Non-pigmented ciliary epithelial cell (primary cell): ENCODE measurements at regions not wholly inside any gene's neighbourhood (a gene's known extent, or its start where the extent isn't known, plus 50 kb on each side); places are given as distances from the start of the nearest gene placed in this dataset.

Source experiments
- DNase-seq: peaks from one replicate; pipeline ENCODE4 v3.0.0-alpha.2; 2010; ENCODE audit warnings: low read depth

- DNase-seq: no peak
Observed at GRCh38 chr1:22285549-22286396, 142.9 kb upstream of the WNT4 start.

- no peak for DNase-seq
Observed at GRCh38 chr1:22286491-22286890, 143.6 kb upstream of the WNT4 start.

- DNase-seq: no peak
Observed at GRCh38 chr1:22287273-22287672, 144.4 kb upstream of the WNT4 start.

DNA sequence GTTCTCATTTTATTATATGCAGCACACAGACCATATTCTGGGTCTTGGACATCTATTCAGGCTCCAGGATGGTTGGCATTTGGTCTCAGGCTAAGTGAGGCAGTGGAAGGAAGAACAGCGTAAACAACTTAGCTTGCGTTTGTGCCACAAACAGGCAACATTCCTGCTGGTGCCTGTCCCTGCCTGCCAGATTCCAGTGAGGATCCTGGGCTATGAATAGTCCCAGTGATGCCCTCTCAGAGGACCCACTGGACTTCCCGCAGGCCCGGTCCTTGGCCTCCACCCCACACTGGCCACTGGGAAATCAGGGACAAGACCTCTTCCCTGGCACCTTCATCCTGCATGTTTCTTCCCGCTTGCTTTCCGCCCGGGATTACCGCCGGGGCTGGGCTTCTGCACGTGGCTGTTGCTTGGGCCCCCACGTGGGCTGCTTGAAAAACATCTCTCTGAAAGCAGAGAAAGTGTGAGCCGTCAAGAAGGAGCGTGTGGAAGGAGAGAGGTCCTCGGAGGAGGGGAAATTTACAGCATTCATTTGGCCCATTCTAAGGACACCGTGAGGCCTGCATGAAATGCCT, 145.1 kb upstream of the WNT4 start:
- DNase-seq: no peak

GRCh38 chr1:22288593-22289241, 145.8 kb upstream of the WNT4 start:
- DNase-seq: no peak

- DNase-seq: no peak
Observed at GRCh38 chr1:22289307-22289995, 146.6 kb upstream of the WNT4 start.

GRCh38 chr1:22290157-22290556, 147.3 kb upstream of the WNT4 start:
- no peak for DNase-seq

- no peak for DNase-seq
Observed at GRCh38 chr1:22290611-22291010, 147.7 kb upstream of the WNT4 start.

GRCh38 chr1:22291057-22291456, 148.2 kb upstream of the WNT4 start:
- no peak for DNase-seq

DNA sequence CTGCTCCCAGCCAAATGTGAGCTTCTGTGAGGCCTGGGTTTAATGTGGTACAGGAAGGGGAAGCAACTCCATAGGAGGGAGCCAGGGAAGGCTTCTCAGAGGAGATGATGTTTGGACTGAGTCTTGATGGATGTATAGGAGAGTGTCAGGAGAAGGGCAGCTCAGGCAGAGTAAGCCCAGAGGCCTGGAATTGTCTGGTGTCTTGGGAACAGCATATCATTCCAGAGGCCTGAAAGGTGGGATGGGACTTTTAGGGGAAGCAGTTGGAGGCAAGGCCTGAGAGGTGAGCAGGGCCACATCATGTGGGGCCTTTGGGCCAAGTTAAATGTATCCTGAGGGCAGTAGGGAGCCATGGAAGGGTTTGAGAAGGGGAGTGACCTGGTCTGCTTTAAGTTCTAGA, 148.6 kb upstream of the WNT4 start:
- DNase-seq: no peak

- no peak for DNase-seq
Observed at GRCh38 chr1:22292011-22292788, 149.3 kb upstream of the WNT4 start.

- no peak for DNase-seq
Observed at GRCh38 chr1:22295396-22295795, 152.5 kb upstream of the WNT4 start.

DNA sequence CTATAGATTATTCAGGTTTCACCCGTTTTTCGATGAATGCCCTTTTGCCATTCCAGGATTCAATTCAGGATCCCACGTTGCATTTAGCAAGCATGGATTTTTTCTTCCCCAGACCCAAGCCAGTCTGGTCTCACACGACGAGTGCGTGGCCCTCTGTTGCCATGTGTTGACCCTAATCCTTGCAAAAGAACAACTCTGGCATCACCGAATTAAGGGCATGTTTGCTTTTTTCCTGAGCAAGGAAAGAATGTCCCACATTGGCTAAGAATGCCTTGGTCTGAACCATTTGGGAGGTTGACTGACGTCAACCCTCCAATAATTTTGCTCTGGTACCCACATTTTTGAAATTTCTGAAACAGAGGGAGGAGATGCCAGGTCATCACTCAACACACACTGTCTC, 153.0 kb upstream of the WNT4 start:
- no peak for DNase-seq

DNA sequence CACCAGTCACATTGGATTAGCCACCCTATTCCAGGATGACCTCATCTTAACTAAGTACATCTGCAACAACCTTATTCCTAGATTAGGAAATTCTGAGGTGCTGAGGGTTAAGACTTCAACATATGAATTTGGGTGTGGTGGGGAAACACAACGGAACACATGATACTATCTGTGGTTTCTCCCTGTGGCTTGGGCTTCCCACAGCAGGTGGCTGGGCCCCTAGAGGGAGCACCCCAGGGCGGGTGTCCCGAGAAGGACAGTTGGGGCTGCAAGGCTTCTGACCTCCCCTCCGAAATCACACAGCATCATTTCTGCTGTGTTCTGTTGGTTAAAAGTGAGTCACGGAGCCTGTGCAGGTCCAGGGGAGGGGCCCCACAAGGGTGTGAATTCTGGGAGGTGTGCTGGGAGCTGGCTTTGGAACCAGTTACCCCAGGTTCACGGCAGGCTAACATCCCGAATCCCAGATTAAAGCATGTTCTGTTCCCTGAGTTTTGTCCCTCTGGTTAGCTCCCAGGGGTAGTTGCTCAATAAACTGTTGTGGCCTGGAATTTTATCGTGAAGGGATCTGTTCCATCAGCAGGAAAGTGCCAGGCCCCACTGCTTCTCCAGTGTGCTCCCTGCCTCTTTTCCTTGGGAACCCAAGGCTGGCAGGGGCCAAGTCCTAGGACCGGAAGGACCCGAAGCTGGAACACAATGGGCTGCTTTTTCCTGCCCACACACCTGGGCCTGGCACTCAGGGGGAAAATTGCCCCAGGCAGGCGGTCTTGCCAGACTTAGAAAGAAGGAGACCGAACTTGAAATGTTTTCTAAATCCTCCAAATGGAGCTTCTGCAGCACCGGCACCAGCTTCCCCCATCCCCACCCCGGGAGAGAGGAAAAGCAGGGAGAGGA, 154.0 kb upstream of the WNT4 start:
- no peak for DNase-seq

DNA sequence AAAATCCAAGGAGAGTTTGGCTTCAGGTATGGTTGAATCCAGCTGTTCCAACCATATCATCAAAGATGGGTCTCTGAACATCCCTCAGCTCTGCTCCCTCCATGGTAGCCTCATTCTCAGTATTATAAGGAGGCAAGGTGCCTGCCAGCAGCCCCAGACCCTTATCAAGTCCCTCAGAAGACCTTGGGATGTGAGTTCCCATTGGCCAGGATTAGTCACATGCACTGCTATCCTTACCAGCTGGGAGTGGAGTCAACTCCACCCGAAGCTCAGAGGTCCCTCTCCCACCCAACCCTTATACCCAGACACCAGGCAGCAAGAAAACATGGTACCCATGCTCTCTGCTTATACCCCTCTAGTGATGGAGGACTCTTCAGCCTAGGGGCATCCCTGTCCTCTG, 153.7 kb upstream of the ZBTB40 start:
- no peak for DNase-seq

- no peak for DNase-seq
Observed at GRCh38 chr1:22303816-22304215, 147.8 kb upstream of the ZBTB40 start.

- no peak for DNase-seq
Observed at GRCh38 chr1:22309572-22309971, 142.1 kb upstream of the ZBTB40 start.

- DNase-seq: no peak
Observed at GRCh38 chr1:22311461-22311860, 140.2 kb upstream of the ZBTB40 start.

DNA sequence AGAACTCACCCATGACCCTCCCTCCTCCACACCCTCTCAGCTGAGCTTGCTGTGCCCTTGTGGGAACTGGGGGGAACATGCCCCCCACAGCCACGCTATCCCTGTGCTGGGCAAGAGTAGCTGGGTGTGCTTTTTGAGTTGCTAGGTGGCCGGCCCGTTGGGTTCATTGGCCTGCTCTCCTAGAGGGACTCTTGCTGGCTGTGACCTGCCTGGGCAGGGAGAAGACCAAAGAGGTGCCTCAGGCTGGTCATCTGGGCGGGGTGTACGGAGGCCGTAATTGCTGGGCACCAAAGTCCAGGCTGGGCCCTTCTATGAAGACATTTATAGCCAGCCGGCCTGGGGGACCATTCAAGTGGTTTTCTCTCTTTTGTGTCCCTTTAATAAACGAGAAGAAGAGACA, 138.3 kb upstream of the ZBTB40 start:
- no peak for DNase-seq

- no peak for DNase-seq
Observed at GRCh38 chr1:22314706-22315105, 136.9 kb upstream of the ZBTB40 start.
